ENCODE measurements at regions not wholly inside any gene's neighbourhood (a gene's known extent, or its start where the extent isn't known, plus 50 kb on each side); places are given as distances from the start of the nearest gene placed in this dataset.

- no peaks in the 10 kb centered on the region for H4K20me1 ChIP-seq (ENCODE audit: insufficient read depth)
- H3K27ac ChIP-seq (ENCODE audit: low read length): no peak overlapping the region
- H3F3A ChIP-seq (ENCODE audit: insufficient read depth, low read length, poor library complexity, severe bottlenecking): peaks cover 4% of the 10 kb centered on the region
- no peak overlapping the region for H2AFZ ChIP-seq (ENCODE audit: low read depth, low read length)
- no peak for TF ChIP-seq EZH2 (IDR thresholded peaks at IDR 0.05; ENCODE audit: borderline replicate concordance, insufficient read depth, low read length, poor library complexity, severe bottlenecking)
- TF ChIP-seq EP300 (conservative IDR thresholded peaks at IDR 0.05; ENCODE audit: poor library complexity, severe bottlenecking): no peak
- TF ChIP-seq TAF1 (IDR thresholded peaks at IDR 0.05; ENCODE audit: low read depth): no peak
- TF ChIP-seq SMC3 (conservative IDR thresholded peaks at IDR 0.05; ENCODE audit: poor library complexity): no peak
- TF ChIP-seq CTCF (IDR thresholded peaks at IDR 0.05; ENCODE audit: poor library complexity, severe bottlenecking): no peak
- no peak for TF ChIP-seq REST (IDR thresholded peaks at IDR 0.05; ENCODE audit: borderline replicate concordance)
- no peak for TF ChIP-seq MXI1 (conservative IDR thresholded peaks at IDR 0.05; ENCODE audit: poor library complexity, severe bottlenecking)
- no peak for TF ChIP-seq RAD21 (conservative IDR thresholded peaks at IDR 0.05)
- TF ChIP-seq POLR2AphosphoS5 (IDR thresholded peaks at IDR 0.05): no peak
- H3K9ac ChIP-seq (ENCODE audit: low read length): no peak overlapping the region
- H3K36me3 ChIP-seq (ENCODE audit: insufficient read depth, low read length): no peaks in the 10 kb centered on the region
- H3K27me3 ChIP-seq (ENCODE audit: insufficient read depth, low read depth, low read length): no peaks in the 10 kb centered on the region
- H3K79me2 ChIP-seq (replicated peaks; ENCODE audit: insufficient read depth, low read length): no peaks in the 10 kb centered on the region
- no peaks in the 10 kb centered on the region for H3K9me3 ChIP-seq (ENCODE audit: low read length)
- H3K4me3 ChIP-seq (ENCODE audit: low read length): no peak overlapping the region
- no peaks in the 10 kb centered on the region for H3K9me2 ChIP-seq (ENCODE audit: insufficient read depth, low read length)
- H3K4me2 ChIP-seq (ENCODE audit: low read length): no peak overlapping the region
Observed at GRCh38 chr1:187212377-187212776, 383.6 kb downstream of the PLA2G4A start.

GRCh38 chr1:187226396-187226795 is 397.6 kb downstream of the PLA2G4A start:
- no peaks in the 10 kb centered on the region for H3K9me2 ChIP-seq (ENCODE audit: insufficient read depth, low read length)
- H3K4me3 ChIP-seq (ENCODE audit: low read length): no peak overlapping the region
- no peak overlapping the region for H3K9ac ChIP-seq (ENCODE audit: low read length)
- H3F3A ChIP-seq (ENCODE audit: insufficient read depth, low read length, poor library complexity, severe bottlenecking): no peaks in the 10 kb centered on the region
- H2AFZ ChIP-seq (ENCODE audit: low read depth, low read length): no peak overlapping the region
- H3K4me2 ChIP-seq (ENCODE audit: low read length): no peak overlapping the region
- no peaks in the 10 kb centered on the region for H3K27me3 ChIP-seq (ENCODE audit: insufficient read depth, low read depth, low read length)
- no peak for TF ChIP-seq MXI1 (conservative IDR thresholded peaks at IDR 0.05; ENCODE audit: poor library complexity, severe bottlenecking)
- TF ChIP-seq TAF1 (IDR thresholded peaks at IDR 0.05; ENCODE audit: low read depth): no peak
- TF ChIP-seq RAD21 (conservative IDR thresholded peaks at IDR 0.05): no peak
- TF ChIP-seq POLR2AphosphoS5 (IDR thresholded peaks at IDR 0.05): no peak
- no peak for TF ChIP-seq EP300 (conservative IDR thresholded peaks at IDR 0.05; ENCODE audit: poor library complexity, severe bottlenecking)
- no peak for TF ChIP-seq EZH2 (IDR thresholded peaks at IDR 0.05; ENCODE audit: borderline replicate concordance, insufficient read depth, low read length, poor library complexity, severe bottlenecking)
- no peak overlapping the region for H3K27ac ChIP-seq (ENCODE audit: low read length)
- no peaks in the 10 kb centered on the region for H3K79me2 ChIP-seq (replicated peaks; ENCODE audit: insufficient read depth, low read length)
- no peaks in the 10 kb centered on the region for H3K36me3 ChIP-seq (ENCODE audit: insufficient read depth, low read length)
- no peaks in the 10 kb centered on the region for H3K9me3 ChIP-seq (ENCODE audit: low read length)
- no peaks in the 10 kb centered on the region for H4K20me1 ChIP-seq (ENCODE audit: insufficient read depth)
